Esophagus muscularis mucosa (tissue), 4 donors: ENCODE measurements at regions not wholly inside any gene's neighbourhood (a gene's known extent, or its start where the extent isn't known, plus 50 kb on each side); places are given as distances from the start of the nearest gene placed in this dataset.

Experiments
- EP300 ChIP-seq: sonication (generic); formaldehyde crosslinking; IDR thresholded peaks from one replicate; pipeline ENCODE4 v1.6.1; 2017; ENCODE audit warnings: antibody characterized with exemption
- POLR2A ChIP-seq: fragments of 450-650 bp; IDR thresholded peaks from one replicate; pipeline ENCODE4 v1.6.1; 2017; ENCODE audit warnings: antibody characterized with exemption, moderate library complexity, mild to moderate bottlenecking, low read depth
- POLR2AphosphoS5 ChIP-seq, 2 donors: sonication (generic); formaldehyde crosslinking; IDR thresholded peaks; one replicate each; pipeline ENCODE4 v1.6.1; 2017; ENCODE audit warnings: antibody characterized with exemption in 2 of 2
- TF ChIP-seq, protein P1 (sequence below), 3 experiments: fragments of 200-600 bp in 2 of 3; fragments of 450-650 bp in 1 of 3; sonication (generic) in 2 of 3; IDR thresholded peaks; one replicate each; pipeline ENCODE4 v1.5.1; 2017 to 2019; ENCODE audit warnings: antibody characterized with exemption in 3 of 3, mild to moderate bottlenecking in 2 of 3, moderate library complexity in 1 of 3

DNA sequence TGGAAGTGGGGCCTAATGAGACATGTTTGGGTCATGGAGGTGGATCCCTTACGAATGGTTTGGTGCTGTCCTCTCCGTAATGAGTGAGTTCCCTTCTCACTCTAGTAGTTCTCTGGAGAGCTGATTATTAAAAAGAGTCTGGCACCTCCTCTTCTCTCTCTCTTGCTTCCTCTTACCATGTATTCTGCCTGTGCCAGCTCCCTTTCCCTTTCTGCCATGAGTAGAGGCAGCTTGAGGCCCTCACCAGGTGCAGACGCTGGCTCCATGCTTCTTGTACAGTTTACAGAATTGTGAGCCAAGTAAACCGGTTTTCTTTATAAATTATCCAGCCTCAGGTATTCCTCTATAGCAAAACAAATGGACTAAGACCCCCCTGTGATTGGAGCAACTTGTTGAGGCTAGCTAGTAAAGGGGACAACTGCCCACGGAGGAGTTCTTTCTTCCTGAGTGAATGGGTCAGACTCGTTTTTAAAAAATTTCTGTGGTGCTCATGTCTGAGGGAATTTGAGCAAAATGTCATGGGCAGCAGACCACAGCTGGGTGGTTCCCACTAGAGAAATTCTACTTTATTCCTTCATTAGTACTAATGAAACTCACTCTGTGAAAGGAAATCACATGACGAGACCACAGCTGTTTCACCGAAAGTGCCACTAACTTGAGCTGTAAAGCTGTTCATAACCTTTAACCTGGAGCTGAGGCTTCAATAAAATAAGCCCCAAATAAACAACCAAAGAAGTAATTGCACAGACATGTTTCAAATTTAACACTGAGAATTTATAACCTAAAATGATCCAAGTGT lies 210.0 kb downstream of the NFKBIZ start:
- TF ChIP-seq EP300 (no peak), POLR2A (no peak), POLR2AphosphoS5 (IDR thresholded peaks at IDR 0.05) (no peak)
- TF ChIP-seq, protein P1, sequence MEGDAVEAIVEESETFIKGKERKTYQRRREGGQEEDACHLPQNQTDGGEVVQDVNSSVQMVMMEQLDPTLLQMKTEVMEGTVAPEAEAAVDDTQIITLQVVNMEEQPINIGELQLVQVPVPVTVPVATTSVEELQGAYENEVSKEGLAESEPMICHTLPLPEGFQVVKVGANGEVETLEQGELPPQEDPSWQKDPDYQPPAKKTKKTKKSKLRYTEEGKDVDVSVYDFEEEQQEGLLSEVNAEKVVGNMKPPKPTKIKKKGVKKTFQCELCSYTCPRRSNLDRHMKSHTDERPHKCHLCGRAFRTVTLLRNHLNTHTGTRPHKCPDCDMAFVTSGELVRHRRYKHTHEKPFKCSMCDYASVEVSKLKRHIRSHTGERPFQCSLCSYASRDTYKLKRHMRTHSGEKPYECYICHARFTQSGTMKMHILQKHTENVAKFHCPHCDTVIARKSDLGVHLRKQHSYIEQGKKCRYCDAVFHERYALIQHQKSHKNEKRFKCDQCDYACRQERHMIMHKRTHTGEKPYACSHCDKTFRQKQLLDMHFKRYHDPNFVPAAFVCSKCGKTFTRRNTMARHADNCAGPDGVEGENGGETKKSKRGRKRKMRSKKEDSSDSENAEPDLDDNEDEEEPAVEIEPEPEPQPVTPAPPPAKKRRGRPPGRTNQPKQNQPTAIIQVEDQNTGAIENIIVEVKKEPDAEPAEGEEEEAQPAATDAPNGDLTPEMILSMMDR (IDR thresholded peaks at IDR 0.05), result no peak
